Parathyroid adenoma (tissue), 2 donors: ENCODE measurements at regions not wholly inside any gene's neighbourhood (a gene's known extent, or its start where the extent isn't known, plus 50 kb on each side); places are given as distances from the start of the nearest gene placed in this dataset.

ENCODE experiments used
- H2AFZ ChIP-seq: fragments of 300-600 bp; sonication (generic); one replicate; pipeline ENCODE4 v1.7.0; 2017; ENCODE audit warnings: antibody characterized with exemption, mild to moderate bottlenecking
- H3K27ac ChIP-seq: fragments of 300-600 bp; sonication (generic); one replicate; pipeline ENCODE4 v1.7.0; 2017
- H3K27me3 ChIP-seq: fragments of 300-600 bp; sonication (generic); one replicate; pipeline ENCODE4 v1.7.0; 2017; ENCODE audit warnings: low read length; ENCODE audit not compliant: control insufficient read depth, insufficient read depth
- H3K36me3 ChIP-seq: fragments of 300-600 bp; sonication (generic); one replicate; pipeline ENCODE4 v1.7.0; 2017; ENCODE audit warnings: low read length; ENCODE audit not compliant: control insufficient read depth, insufficient read depth
- H3K4me1 ChIP-seq: fragments of 300-600 bp; sonication (generic); one replicate; pipeline ENCODE4 v1.7.0; 2017; ENCODE audit warnings: control low read depth
- H3K4me2 ChIP-seq: fragments of 300-600 bp; sonication (generic); one replicate; pipeline ENCODE4 v1.7.0; 2017; ENCODE audit warnings: low read length
- H3K4me3 ChIP-seq: fragments of 300-600 bp; sonication (generic); one replicate; pipeline ENCODE4 v1.7.0; 2017; ENCODE audit warnings: low read depth, low read length
- H3K79me2 ChIP-seq: fragments of 300-600 bp; sonication (generic); one replicate; pipeline ENCODE4 v1.7.0; 2017; ENCODE audit warnings: control low read depth
- H3K9ac ChIP-seq: fragments of 300-600 bp; sonication (generic); one replicate; pipeline ENCODE4 v1.7.0; 2017; ENCODE audit warnings: mild to moderate bottlenecking
- H3K9me3 ChIP-seq: fragments of 300-600 bp; sonication (generic); one replicate; pipeline ENCODE4 v1.7.0; 2017; ENCODE audit warnings: low read length; ENCODE audit not compliant: control insufficient read depth
- TF ChIP-seq, protein P1 (sequence below): fragments of 300-600 bp; sonication (generic); IDR thresholded peaks from one replicate; pipeline ENCODE4 v1.7.0; 2017; ENCODE audit warnings: antibody characterized with exemption, mild to moderate bottlenecking
- donor health status: primary hyperparathyroidism.

- Histone ChIP-seq H3K79me2 (no peaks in the 10 kb centered on the region), H3K4me1 (no peaks in the 10 kb centered on the region), H3K4me2 (no peak overlapping the region), H3K36me3 (no peaks in the 10 kb centered on the region), H3K27me3 (no peaks in the 10 kb centered on the region), H2AFZ (no peak overlapping the region), H3K9ac (no peak overlapping the region), H3K27ac (no peak overlapping the region), H3K9me3 (no peaks in the 10 kb centered on the region), H3K4me3 (no peak overlapping the region)
- TF ChIP-seq, protein P1, sequence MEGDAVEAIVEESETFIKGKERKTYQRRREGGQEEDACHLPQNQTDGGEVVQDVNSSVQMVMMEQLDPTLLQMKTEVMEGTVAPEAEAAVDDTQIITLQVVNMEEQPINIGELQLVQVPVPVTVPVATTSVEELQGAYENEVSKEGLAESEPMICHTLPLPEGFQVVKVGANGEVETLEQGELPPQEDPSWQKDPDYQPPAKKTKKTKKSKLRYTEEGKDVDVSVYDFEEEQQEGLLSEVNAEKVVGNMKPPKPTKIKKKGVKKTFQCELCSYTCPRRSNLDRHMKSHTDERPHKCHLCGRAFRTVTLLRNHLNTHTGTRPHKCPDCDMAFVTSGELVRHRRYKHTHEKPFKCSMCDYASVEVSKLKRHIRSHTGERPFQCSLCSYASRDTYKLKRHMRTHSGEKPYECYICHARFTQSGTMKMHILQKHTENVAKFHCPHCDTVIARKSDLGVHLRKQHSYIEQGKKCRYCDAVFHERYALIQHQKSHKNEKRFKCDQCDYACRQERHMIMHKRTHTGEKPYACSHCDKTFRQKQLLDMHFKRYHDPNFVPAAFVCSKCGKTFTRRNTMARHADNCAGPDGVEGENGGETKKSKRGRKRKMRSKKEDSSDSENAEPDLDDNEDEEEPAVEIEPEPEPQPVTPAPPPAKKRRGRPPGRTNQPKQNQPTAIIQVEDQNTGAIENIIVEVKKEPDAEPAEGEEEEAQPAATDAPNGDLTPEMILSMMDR = no peak
Measured at GRCh38 chr5:114782869-114783268, 386.8 kb downstream of the TRIM36 start.

DNA sequence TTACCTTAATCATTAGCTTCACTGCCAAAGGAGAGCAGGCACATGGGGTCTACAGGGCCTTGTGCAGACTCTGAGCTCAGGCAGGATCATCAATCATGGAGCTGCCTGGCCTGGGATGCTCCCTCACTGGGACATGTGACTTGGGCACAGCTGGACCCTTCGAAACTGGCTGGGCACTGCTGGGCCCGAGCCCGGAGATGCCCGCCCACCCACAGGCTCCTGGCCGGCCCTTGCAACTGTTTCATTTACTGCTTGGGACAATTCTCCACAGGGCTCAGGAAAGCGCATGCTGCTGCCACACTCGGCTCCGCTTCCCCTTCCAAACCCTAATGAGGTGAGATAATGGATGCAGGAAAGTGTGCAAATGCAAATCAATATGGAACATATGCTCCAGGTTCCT is 387.5 kb downstream of the TRIM36 start:
- H3K9me3 ChIP-seq = no peaks in the 10 kb centered on the region
- H3K27me3 ChIP-seq = no peaks in the 10 kb centered on the region
- H2AFZ ChIP-seq = no peak overlapping the region
- TF ChIP-seq, protein P1 = no peak
- no peak overlapping the region for H3K27ac ChIP-seq
- no peak overlapping the region for H3K9ac ChIP-seq
- H3K4me3 ChIP-seq = no peak overlapping the region
- no peaks in the 10 kb centered on the region for H3K79me2 ChIP-seq
- H3K4me2 ChIP-seq = no peak overlapping the region
- H3K4me1 ChIP-seq = no peaks in the 10 kb centered on the region
- no peaks in the 10 kb centered on the region for H3K36me3 ChIP-seq

DNA sequence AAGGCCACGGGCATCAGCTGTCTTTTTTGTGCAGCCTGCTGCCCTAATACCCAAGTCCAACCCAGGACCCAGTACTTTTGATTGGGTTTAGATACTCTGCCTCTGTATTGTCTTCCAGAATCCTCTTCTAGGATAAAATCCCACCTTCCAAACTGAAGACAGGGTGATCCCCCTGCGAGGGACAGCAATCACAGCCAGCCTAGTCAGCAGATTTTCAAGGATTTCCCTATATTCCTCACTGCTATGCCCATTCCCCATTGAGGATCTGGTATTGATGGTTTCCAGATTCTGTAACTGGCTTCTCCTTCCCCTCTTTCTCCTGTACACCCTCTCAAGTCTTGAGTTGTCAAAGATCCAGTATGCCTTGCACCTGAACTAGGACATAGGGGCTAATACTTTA is 389.4 kb downstream of the TRIM36 start:
- Histone ChIP-seq H3K79me2 (no peaks in the 10 kb centered on the region), H2AFZ (no peak overlapping the region), H3K9ac (no peak overlapping the region), H3K4me3 (no peak overlapping the region), H3K36me3 (no peaks in the 10 kb centered on the region), H3K27me3 (no peaks in the 10 kb centered on the region), H3K27ac (no peak overlapping the region), H3K9me3 (no peaks in the 10 kb centered on the region), H3K4me2 (no peak overlapping the region), H3K4me1 (no peaks in the 10 kb centered on the region)
- TF ChIP-seq, protein P1 = no peak

DNA sequence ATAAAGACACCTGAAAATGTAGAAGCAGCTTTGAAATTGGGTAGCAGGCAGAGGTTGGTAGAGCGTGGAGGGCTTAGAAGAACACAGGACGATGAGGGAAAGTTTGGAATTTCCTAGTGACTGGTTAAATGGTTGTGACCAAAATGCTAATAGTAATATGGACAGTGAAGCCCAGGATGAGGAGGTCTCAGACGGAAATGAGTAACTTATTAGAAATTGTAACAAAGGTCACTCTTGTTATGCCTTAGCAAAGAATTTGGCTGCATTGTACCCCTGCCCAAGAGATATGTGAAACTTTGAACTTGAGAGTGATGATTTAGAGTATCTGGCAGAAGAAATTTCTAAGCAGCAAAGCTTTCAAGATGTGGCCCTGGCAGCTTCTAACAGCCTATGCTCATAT is 382.5 kb downstream of the KCNN2 start:
- H3K4me1 ChIP-seq = no peaks in the 10 kb centered on the region
- H3K27ac ChIP-seq = no peak overlapping the region
- H3K36me3 ChIP-seq = no peaks in the 10 kb centered on the region
- no peak overlapping the region for H3K4me2 ChIP-seq
- H3K9me3 ChIP-seq = no peaks in the 10 kb centered on the region
- TF ChIP-seq, protein P1 = no peak
- H3K79me2 ChIP-seq = no peaks in the 10 kb centered on the region
- no peak overlapping the region for H2AFZ ChIP-seq
- no peak overlapping the region for H3K4me3 ChIP-seq
- H3K9ac ChIP-seq = no peak overlapping the region
- H3K27me3 ChIP-seq = no peaks in the 10 kb centered on the region

- Histone ChIP-seq H3K4me2 (no peak overlapping the region), H3K9me3 (no peaks in the 10 kb centered on the region), H3K27me3 (no peaks in the 10 kb centered on the region), H3K27ac (no peak overlapping the region), H3K36me3 (no peaks in the 10 kb centered on the region), H2AFZ (no peak overlapping the region), H3K79me2 (no peaks in the 10 kb centered on the region), H3K4me3 (no peak overlapping the region), H3K4me1 (no peaks in the 10 kb centered on the region), H3K9ac (no peak overlapping the region)
- TF ChIP-seq, protein P1 = no peak
Measured at GRCh38 chr5:114734238-114734637, 372.4 kb downstream of the KCNN2 start.
